GM12801 (cell line): ENCODE measurements at regions not wholly inside any gene's neighbourhood (a gene's known extent, or its start where the extent isn't known, plus 50 kb on each side); places are given as distances from the start of the nearest gene placed in this dataset.

Experiments
- TF ChIP-seq, protein P1 (sequence below): IDR thresholded peaks from one replicate; pipeline ENCODE4 v1.5.1; 2011; ENCODE audit warnings: control low read depth; ENCODE audit not compliant: insufficient read length; ENCODE audit errors: extremely low read depth

DNA sequence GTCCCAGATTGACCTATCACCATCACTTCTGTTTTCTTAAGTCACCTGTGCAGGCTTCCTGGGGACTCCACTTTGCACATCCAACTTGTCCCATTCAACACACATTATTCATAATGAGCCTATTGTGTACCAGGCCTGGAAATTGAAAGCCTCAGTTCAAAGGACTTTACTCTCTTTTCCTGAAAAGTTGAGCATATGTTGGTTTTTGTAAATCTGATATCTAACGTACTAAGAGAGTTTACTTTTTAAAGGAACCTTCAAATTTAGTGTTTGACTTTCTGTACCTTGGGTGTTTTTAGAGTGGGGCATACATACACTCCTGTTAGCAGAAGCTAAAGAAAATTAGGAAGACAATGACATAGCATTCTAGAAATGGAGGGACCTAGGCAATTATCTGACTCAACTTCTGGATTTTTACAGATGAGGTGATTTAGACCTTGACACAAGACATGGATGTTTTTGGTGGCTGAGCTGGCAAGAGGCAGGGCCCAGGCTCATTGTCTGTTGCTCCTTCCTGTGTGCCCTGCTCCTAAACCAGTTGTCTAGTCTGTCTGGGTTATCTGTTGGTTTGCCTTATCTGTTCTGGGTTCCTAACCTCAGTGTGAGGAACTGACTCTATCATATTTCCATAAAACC, 336.5 kb downstream of the RPS6KC1 start:
- TF ChIP-seq, protein P1, sequence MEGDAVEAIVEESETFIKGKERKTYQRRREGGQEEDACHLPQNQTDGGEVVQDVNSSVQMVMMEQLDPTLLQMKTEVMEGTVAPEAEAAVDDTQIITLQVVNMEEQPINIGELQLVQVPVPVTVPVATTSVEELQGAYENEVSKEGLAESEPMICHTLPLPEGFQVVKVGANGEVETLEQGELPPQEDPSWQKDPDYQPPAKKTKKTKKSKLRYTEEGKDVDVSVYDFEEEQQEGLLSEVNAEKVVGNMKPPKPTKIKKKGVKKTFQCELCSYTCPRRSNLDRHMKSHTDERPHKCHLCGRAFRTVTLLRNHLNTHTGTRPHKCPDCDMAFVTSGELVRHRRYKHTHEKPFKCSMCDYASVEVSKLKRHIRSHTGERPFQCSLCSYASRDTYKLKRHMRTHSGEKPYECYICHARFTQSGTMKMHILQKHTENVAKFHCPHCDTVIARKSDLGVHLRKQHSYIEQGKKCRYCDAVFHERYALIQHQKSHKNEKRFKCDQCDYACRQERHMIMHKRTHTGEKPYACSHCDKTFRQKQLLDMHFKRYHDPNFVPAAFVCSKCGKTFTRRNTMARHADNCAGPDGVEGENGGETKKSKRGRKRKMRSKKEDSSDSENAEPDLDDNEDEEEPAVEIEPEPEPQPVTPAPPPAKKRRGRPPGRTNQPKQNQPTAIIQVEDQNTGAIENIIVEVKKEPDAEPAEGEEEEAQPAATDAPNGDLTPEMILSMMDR: no peak

DNA sequence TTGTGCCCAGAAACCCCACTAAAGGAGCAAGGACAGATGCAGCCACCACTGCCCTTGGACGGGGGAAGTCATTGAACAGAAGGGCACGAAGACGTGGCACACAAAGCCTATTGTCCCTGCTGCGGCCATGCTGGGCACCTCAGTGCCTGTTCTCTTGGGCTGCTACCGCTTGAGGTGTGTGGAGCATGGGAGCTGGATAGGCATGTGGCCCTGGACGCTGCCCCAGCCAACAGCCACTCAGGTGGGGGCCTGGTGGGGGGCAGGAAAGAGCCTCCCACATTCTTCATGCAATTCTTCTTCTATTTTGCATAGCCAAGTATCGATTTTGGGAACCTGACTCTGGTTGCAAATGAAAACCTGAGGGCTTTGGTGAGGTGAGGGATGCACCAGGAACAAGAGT, 337.2 kb downstream of the RPS6KC1 start:
- TF ChIP-seq, protein P1: no peak

DNA sequence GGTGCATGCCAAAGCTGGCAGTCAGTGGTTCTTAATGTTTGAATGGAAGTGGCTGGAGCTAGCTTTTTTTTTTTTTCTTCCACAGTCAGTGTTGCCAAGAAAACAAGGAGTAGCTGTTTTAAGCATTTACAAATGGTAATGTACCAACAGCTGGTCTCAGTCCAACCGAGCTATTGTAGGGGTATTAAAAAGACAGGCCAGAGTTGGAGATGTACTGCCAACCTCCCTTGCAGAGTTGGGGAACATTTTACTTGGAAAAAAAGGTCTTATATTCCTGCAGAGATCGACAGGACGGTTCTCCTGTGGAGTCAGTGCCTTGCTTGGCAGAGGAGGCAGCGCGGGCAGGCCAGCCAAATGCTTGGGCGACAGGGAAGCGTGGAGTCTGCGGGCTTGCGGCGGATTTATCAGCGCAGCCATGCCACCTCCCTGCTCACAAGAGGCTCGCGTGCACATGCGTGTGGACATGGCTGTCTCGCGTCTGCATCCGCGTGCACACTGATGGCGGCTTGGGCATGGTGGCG, 338.1 kb downstream of the RPS6KC1 start:
- TF ChIP-seq, protein P1: no peak

DNA sequence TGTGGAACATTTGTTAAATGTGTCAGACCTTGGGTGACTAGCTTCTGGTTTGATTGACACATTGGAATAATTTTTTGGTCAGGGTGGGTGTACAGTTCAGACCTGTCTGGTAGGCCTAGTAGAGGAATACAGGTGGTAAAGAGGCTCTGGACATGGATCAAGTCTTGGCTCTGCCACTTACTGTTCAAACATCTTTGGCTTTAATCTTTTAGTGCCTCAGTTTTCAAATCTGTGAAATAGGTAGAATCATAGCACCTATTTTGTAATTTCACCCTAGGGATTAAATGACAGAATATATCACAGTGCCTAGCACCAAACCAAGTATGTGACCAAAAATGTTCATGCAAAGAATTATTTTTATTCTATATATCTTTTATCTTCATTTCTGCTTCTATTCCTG, 340.4 kb downstream of the RPS6KC1 start:
- TF ChIP-seq, protein P1: no peak

DNA sequence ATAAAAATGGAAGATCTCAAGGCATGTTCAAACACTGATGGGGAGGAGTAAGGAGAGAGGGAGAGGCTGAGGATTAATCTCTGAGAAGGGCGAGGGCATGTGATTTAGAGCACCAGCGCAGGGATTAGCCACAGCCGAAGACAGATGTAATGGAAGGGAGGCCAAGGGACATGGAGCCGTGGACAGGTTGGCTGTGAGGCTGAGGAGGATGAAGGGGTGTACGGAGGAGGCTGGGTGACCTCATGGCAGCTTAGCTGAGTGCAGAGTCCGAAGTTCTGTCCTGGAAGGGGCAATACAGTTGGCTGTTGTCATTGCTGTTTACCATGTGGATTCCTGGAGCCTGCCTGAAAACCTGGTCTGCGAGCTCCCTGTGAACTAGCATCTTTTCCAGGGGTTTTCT, 342.8 kb downstream of the RPS6KC1 start:
- TF ChIP-seq, protein P1: no peak

DNA sequence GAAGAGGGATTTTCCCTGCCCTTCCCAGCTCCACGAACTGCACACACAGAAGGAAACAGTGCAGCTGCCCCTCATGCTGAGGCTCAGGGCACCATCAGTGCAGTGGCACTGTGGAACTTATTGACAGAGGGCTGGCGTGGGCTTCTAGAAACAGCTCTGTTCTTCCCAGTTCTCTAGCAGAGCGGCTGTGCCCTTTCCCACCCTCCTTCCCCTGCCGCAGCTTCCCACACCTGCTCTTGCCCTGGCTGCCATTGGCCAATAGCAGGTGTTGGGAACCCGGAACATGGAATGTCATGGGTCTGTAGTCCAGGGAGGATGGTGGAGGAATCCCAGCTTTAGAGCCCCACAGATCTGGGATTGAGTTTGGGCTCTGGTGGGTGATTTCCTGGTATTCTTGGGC, 343.8 kb downstream of the RPS6KC1 start:
- TF ChIP-seq, protein P1: no peak

DNA sequence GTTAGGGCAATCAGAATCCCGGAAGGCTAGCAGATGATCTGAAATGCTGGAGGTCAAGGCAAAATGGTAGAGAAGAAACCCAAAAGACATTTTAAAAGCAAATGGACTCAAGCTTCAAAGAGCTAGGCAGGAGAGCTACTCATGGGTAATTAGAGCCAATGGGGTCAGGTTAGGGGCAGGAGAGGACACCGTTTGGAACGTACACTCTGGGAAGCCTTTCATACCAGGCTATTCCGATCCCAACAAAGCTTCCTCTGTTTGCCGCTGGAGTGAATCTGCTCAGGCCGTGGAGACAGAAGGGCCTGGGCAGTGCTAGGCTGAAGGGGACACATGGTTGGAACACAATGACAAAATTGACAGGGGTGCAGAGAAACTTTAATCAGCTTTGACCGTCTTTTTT, 346.6 kb downstream of the RPS6KC1 start:
- TF ChIP-seq, protein P1: no peak
